Liver (tissue), 8 donors: ENCODE measurements at regions not wholly inside any gene's neighbourhood (a gene's known extent, or its start where the extent isn't known, plus 50 kb on each side); places are given as distances from the start of the nearest gene placed in this dataset.

ENCODE experiments used
- DNase-seq: peaks from one replicate; pipeline ENCODE4 v3.0.0-alpha.2; 2017; ENCODE audit warnings: low spot score
- H3K27ac ChIP-seq, 2 donors: one replicate each; pipeline ENCODE4 v1.7.0; 2013; ENCODE audit warnings: inconsistent platforms in 2 of 2, low read length in 2 of 2, control low read depth in 1 of 2, low read depth in 1 of 2, mild to moderate bottlenecking in 1 of 2
- H3K27me3 ChIP-seq, 4 donors: one replicate each; pipeline versions ENCODE4 v1.6.1 to v1.7.0; 2013; ENCODE audit warnings: low read length in 3 of 4, inconsistent platforms in 1 of 4, mild to moderate bottlenecking in 1 of 4, moderate library complexity in 1 of 4; ENCODE audit not compliant: control insufficient read depth in 4 of 4, insufficient read depth in 4 of 4
- H3K36me3 ChIP-seq, 4 donors: one replicate each; pipeline versions ENCODE4 v1.6.1 to v1.7.0; 2013; ENCODE audit warnings: low read length in 3 of 4, mild to moderate bottlenecking in 3 of 4, low read depth in 1 of 4, moderate library complexity in 1 of 4; ENCODE audit not compliant: control insufficient read depth in 4 of 4, insufficient read depth in 3 of 4
- H3K4me1 ChIP-seq, 4 donors: one replicate each; pipeline versions ENCODE4 v1.6.1 to v1.7.0; 2013; ENCODE audit warnings: low read length in 3 of 4, mild to moderate bottlenecking in 3 of 4, moderate library complexity in 1 of 4; ENCODE audit not compliant: control insufficient read depth in 4 of 4, insufficient read depth in 4 of 4
- H3K4me3 ChIP-seq, 3 donors: one replicate each; pipeline versions ENCODE4 v1.6.1 to v1.7.0; 2013; ENCODE audit warnings: low read length in 3 of 3, control low read depth in 1 of 3, low read depth in 1 of 3, mild to moderate bottlenecking in 1 of 3
- H3K9ac ChIP-seq, 2 donors: one replicate each; pipeline ENCODE4 v1.7.0; 2013; ENCODE audit warnings: low read length in 2 of 2, mild to moderate bottlenecking in 2 of 2, moderate library complexity in 2 of 2, control low read depth in 1 of 2, low read depth in 1 of 2
- H3K9me3 ChIP-seq, 4 donors: one replicate each; pipeline versions ENCODE4 v1.6.1 to v1.7.0; 2013; ENCODE audit warnings: low read length in 3 of 4; ENCODE audit not compliant: control insufficient read depth in 4 of 4
- ATF3 ChIP-seq: IDR thresholded peaks from 2 replicates; pipeline ENCODE4 v1.6.1; 2016; ENCODE audit warnings: antibody characterized with exemption
- CTCF ChIP-seq: fragments of 150-350 bp; IDR thresholded peaks from 2 replicates; pipeline ENCODE4 v1.5.1; 2017; ENCODE audit warnings: improper control_type of control experiment, low read depth, low read length; ENCODE audit not compliant: missing input control
- FOXA2 ChIP-seq: IDR thresholded peaks from 2 replicates; pipeline ENCODE4 v1.6.1; 2016; ENCODE audit warnings: antibody characterized with exemption
- GABPA ChIP-seq, 2 donors: IDR thresholded peaks in 1 of 2; conservative IDR thresholded peaks in 1 of 2; 2 replicates each; pipeline ENCODE4 v1.6.1; 2016; ENCODE audit warnings: antibody characterized with exemption in 2 of 2, mild to moderate bottlenecking in 1 of 2, moderate library complexity in 1 of 2
- HNF4A ChIP-seq, 2 donors: conservative IDR thresholded peaks; 2 replicates each; pipeline ENCODE4 v1.6.1; 2016; ENCODE audit warnings: antibody characterized with exemption in 2 of 2, mild to moderate bottlenecking in 2 of 2
- HNF4G ChIP-seq: IDR thresholded peaks from 2 replicates; pipeline ENCODE4 v1.6.1; 2016; ENCODE audit warnings: antibody characterized with exemption
- JUND ChIP-seq, 2 donors: IDR thresholded peaks; 2 replicates each; pipeline ENCODE4 v1.6.1; 2016; ENCODE audit warnings: antibody characterized with exemption in 2 of 2
- RAD21 ChIP-seq, 2 donors: IDR thresholded peaks; 2 replicates each; pipeline ENCODE4 v1.6.1; 2016; ENCODE audit warnings: antibody characterized with exemption in 2 of 2, mild to moderate bottlenecking in 2 of 2
- REST ChIP-seq: IDR thresholded peaks from 2 replicates; pipeline ENCODE4 v1.6.1; 2016; ENCODE audit warnings: antibody characterized with exemption, mild to moderate bottlenecking
- RXRA ChIP-seq, 2 donors: IDR thresholded peaks; 2 replicates each; pipeline ENCODE4 v1.6.1; 2017 to 2018; ENCODE audit warnings: antibody characterized with exemption in 2 of 2, mild to moderate bottlenecking in 1 of 2
- SP1 ChIP-seq: IDR thresholded peaks from 2 replicates; pipeline ENCODE4 v1.6.1; 2018; ENCODE audit warnings: antibody characterized with exemption, mild to moderate bottlenecking
- TAF1 ChIP-seq: conservative IDR thresholded peaks from 2 replicates; pipeline ENCODE4 v1.6.1; 2016; ENCODE audit warnings: antibody characterized with exemption, mild to moderate bottlenecking
- YY1 ChIP-seq: IDR thresholded peaks from 2 replicates; pipeline ENCODE4 v1.6.1; 2016; ENCODE audit warnings: antibody characterized with exemption, mild to moderate bottlenecking
- ZBTB33 ChIP-seq: IDR thresholded peaks from 2 replicates; pipeline ENCODE4 v1.6.1; 2016; ENCODE audit warnings: antibody characterized with exemption
- WGBS: extraction: QIAGEN DNeasy Blood & Tissue Kit; methylation state at CpG from one replicate; pipeline ENCODE4 v1.1.7; 2013; 5-methylcytosine and 5-hydroxymethylcytosine counted together
- donor health status: healthy.
- donor health status: healthy.
- donor health status: healthy.
- donor health status: healthy.
- donor health status: healthy.

GRCh38 chr15:87733541-87733941, 523.0 kb downstream of the NTRK3 start:
- no peaks in the 10 kb centered on the region for H3K36me3 ChIP-seq
- H3K9me3 ChIP-seq, result peaks cover 0 to 3% (median 0%) of the 10 kb centered on the region in 4 donors
- DNase-seq, result no peak
- no peak overlapping the region for H3K27ac ChIP-seq
- H3K4me1 ChIP-seq, result no peaks in the 10 kb centered on the region
- H3K4me3 ChIP-seq, result no peak overlapping the region
- TF ChIP-seq FOXA2 (no peak), SP1 (no peak), YY1 (no peak), ZBTB33 (no peak), JUND (IDR thresholded peaks at IDR 0.05) (no peak), ATF3 (no peak), HNF4A (conservative IDR thresholded peaks at IDR 0.05) (no peak), GABPA (IDR thresholded peaks at IDR 0.05 in 1 of 2, conservative IDR thresholded peaks at IDR 0.05 in 1 of 2) (no peak), CTCF (no peak), REST (no peak), TAF1 (no peak), RXRA (IDR thresholded peaks at IDR 0.05) (no peak)
- H3K9ac ChIP-seq, result no peak overlapping the region
- peaks cover 0 to 5% (median 0%) of the 10 kb centered on the region in 4 donors for H3K27me3 ChIP-seq
- 35% methylated on average over 4 of the region's 4 CpGs for WGBS

GRCh38 chr15:87732976-87733375, 523.6 kb downstream of the NTRK3 start:
- H3K4me3 ChIP-seq, result no peak overlapping the region
- no peak for TF ChIP-seq SP1
- TF ChIP-seq HNF4G, result no peak
- TF ChIP-seq RAD21 (IDR thresholded peaks at IDR 0.05), result no peak
- no peak for TF ChIP-seq ZBTB33
- no peak for TF ChIP-seq RXRA (IDR thresholded peaks at IDR 0.05)
- no peak overlapping the region for H3K27ac ChIP-seq
- H3K9ac ChIP-seq, result no peak overlapping the region
- H3K36me3 ChIP-seq, result no peaks in the 10 kb centered on the region
- 59% methylated on average over 4 of the region's 4 CpGs for WGBS
- H3K27me3 ChIP-seq, result peaks cover 0 to 5% (median 0%) of the 10 kb centered on the region in 4 donors
- peaks cover 0 to 3% (median 0%) of the 10 kb centered on the region in 4 donors for H3K9me3 ChIP-seq
- DNase-seq, result no peak
- H3K4me1 ChIP-seq, result no peaks in the 10 kb centered on the region
